ENCODE measurements at regions not wholly inside any gene's neighbourhood (a gene's known extent, or its start where the extent isn't known, plus 50 kb on each side); places are given as distances from the start of the nearest gene placed in this dataset.

DNA sequence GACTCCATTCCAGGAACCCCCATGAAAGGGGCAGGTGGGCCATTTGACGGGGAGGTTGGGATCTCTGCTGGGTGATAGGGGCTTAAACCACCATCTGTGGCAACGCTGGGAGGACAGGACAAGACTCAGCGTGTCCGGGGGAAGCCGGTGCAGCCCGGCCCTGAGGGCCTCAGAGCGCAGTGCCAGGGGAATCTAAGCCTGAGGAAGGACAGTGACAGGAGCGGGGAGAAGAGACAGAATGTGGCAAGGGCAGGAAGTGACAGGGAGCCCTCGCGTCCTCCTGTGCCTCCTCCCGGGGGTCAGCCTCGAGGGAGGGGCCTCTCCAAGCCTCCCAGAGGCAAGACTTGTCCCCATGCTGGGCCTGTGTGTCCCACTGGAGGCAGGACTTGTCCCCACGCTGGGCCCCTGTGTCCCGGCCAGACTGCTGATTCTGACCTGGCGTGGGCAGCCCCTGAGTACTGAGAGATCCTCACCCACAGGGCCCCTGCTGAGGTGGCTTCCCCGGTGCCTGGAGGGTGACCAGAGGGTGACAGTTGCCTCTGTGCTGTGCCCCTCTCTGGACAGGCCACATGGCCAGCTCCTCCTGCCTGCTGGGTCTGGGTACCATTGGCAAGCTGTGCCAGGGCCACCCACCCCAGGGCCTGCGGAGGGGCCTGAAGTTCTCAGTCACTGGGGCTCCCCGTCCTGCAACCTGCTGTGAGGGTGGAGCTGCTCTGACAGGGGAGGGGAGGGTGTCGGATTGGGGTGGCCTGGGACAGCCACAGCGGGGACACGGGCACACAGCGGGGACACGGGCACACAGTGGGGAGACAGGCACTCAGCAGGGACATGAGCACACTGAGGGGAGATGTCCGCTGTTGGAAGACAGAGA is 676.2 kb downstream of the BRD1 start:
- DNase-seq (ENCODE audit: low spot score): peak; percentile 65
- TF ChIP-seq, protein P1, sequence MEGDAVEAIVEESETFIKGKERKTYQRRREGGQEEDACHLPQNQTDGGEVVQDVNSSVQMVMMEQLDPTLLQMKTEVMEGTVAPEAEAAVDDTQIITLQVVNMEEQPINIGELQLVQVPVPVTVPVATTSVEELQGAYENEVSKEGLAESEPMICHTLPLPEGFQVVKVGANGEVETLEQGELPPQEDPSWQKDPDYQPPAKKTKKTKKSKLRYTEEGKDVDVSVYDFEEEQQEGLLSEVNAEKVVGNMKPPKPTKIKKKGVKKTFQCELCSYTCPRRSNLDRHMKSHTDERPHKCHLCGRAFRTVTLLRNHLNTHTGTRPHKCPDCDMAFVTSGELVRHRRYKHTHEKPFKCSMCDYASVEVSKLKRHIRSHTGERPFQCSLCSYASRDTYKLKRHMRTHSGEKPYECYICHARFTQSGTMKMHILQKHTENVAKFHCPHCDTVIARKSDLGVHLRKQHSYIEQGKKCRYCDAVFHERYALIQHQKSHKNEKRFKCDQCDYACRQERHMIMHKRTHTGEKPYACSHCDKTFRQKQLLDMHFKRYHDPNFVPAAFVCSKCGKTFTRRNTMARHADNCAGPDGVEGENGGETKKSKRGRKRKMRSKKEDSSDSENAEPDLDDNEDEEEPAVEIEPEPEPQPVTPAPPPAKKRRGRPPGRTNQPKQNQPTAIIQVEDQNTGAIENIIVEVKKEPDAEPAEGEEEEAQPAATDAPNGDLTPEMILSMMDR (IDR thresholded peaks at IDR 0.05): no peak
- Histone ChIP-seq H3K4me3 (no peak overlapping the region), H3K27ac (no peak overlapping the region)

DNA sequence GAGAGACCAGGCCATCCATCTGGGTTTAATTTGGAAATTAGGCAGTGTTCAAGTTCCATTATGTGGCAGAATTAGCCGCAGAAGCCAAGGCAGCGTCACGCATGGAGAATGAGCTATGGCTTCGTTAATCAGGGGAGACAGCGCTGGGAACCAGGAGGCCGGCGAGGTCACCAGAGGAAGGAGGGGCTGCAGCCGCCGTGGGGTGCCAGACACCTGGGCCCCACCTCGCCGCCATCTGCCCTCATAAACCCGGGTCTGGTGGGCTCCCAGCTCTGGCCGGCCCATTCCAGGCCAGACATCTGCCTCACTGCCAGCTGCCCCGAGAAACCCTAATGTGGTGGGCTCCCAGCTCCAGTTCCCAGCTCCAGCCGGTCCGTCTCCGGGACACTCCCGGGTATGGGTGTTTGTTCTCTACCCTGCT is 676.9 kb downstream of the BRD1 start:
- no peak overlapping the region for H3K27ac ChIP-seq
- no peak overlapping the region for H3K4me3 ChIP-seq
- TF ChIP-seq, protein P1 (IDR thresholded peaks at IDR 0.05): no peak
- DNase-seq (ENCODE audit: low spot score): no peak

DNA sequence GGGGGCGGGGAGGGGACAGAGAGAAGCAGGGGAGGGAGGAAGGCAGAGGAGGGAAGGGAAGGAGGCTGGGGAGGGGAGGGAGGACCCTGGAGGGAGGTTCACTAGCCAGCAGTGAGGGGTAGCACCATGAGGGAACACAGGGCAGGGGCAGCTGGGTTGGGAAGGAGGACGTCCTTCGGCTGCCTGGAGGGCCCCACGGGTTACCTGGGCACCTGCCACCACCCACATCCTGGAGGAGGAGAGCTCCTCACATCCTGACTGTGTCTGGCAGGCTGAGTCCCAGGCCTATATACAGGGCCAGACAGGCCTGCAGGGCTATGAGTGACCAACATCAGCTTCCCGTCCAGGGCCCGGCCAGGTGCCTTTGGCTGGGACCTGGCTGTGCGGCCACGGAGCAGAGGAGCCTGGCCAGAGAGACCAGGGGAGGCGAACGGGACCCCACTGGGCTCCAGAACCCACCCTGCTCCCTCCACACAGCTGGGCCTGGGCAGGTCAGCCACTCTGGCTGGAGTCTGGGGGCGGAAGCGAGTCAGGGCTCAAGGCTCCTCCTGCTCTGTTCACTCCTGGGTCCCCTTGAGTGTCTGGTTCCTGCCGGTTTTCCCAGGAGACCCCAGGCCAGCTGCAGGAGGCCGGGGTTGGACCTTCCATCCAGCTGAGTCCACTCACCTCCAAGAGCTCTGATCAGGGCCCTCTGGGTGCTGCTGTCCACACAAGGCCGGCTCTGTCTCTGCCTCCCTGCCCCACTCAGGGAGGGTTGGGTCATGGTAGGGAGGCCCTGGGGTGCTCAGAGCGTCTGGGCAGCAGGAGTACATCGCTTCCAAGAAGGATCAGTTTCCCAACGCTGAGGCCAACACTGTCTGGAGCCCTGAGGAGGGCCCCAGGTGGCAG is 677.7 kb downstream of the BRD1 start:
- TF ChIP-seq, protein P1 (IDR thresholded peaks at IDR 0.05): no peak
- DNase-seq (ENCODE audit: low spot score): no peak
- H3K4me3 ChIP-seq: no peak overlapping the region
- H3K27ac ChIP-seq: no peak overlapping the region

DNA sequence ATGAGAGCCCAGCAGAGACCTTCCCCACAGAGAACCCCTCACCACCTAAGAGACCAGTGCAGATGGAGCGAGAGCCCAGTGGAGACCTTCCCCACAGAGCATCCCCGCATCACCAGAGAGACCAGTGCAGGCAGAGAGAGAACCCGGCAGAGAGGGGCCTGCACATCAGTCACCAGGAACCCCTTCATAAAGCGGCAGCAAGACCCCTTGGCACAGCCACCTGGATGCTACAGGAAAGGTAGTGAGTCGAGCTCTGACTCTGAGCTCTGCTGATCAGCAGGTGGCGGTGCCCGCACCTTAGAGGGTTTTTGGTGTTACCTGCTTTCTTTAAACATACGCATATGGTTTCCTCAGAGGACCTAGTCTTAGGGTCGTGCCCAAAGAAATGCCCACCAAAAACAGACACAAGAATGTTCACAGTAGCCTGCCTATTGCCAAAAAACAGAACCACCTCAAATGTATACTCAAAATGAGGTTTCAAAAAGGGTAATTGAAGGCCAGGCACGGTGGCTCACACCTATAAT is 678.7 kb downstream of the BRD1 start:
- TF ChIP-seq, protein P1 (IDR thresholded peaks at IDR 0.05): no peak
- Histone ChIP-seq H3K27ac (no peak overlapping the region), H3K4me3 (no peak overlapping the region)
- DNase-seq (ENCODE audit: low spot score): peak; percentile 35

DNA sequence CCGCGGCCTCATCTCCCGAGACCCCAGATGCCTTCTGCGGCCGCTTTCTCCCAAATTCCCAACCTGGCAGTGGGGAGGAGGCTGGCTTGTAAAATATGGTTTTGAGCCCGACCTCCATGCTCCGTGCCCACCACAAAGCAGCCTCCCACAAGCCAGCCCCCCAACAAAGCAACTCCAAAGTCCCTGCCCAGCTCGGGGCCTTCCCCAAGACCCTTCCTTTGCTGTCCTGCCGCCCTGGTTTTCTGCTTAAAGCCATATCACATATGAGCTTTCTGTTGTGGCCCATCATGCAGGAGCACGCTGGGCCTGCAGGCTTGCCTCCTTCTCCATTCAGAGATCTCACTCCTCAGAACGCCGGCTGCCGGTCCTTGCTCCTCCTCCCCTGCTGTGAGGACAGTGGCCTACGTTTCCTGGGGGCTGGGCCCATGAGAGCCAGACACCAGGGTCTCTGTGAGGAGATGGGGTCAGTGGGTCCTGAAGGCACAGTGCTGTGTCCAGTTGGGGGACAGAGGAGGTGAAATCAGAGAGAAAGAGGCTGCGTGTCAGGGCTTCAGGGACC is 680.0 kb downstream of the BRD1 start:
- Histone ChIP-seq H3K4me3 (no peak overlapping the region), H3K27ac (no peak overlapping the region)
- TF ChIP-seq, protein P1 (IDR thresholded peaks at IDR 0.05): no peak
- DNase-seq (ENCODE audit: low spot score): peak; percentile 69

DNA sequence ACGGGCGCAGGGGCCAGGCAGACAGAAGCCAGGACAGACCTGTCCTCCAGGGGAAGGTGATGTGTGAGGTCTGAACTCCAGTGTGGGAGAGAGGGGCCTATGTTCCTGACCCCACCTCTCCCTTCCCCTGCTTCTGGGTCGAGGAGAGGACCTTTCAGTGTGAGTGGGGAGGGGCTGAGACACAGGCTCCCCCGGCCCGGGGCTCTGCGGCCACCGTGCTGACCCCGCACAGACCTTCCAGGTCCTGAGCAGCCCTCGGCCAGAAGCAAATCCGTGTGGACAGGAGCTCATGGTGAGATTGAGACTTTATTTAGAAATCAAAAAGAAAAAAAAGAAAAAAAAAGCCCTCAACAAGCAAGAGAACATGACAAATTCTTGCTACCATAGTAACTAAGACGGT is 680.5 kb downstream of the BRD1 start:
- Histone ChIP-seq H3K4me3 (no peak overlapping the region), H3K27ac (no peak overlapping the region)
- TF ChIP-seq, protein P1 (IDR thresholded peaks at IDR 0.05): no peak
- DNase-seq (ENCODE audit: low spot score): no peak
